ENCODE measurements at regions not wholly inside any gene's neighbourhood (a gene's known extent, or its start where the extent isn't known, plus 50 kb on each side); places are given as distances from the start of the nearest gene placed in this dataset.

- H3K4me1 Mint-ChIP-seq = peaks cover 22% of the 10 kb centered on the region
- H3K9me3 Mint-ChIP-seq = no peaks in the 10 kb centered on the region
- DNase-seq = no peak
- TF ChIP-seq CTCF (IDR thresholded peaks at IDR 0.05) = no peak
- H3K4me3 Mint-ChIP-seq = no peak overlapping the region
- H3K27me3 Mint-ChIP-seq (ENCODE audit: low read depth, poor library complexity) = peaks cover under 1% of the 10 kb centered on the region
- H3K36me3 Mint-ChIP-seq (ENCODE audit: low read depth) = no peaks in the 10 kb centered on the region
- no peak overlapping the region for H3K27ac Mint-ChIP-seq
These were observed 93.8 kb upstream of the MAP1LC3B2 start for GRCh38 chr12:116465407-116465806.

- no peak overlapping the region for H3K27ac Mint-ChIP-seq
- DNase-seq = no peak
- peaks cover 22% of the 10 kb centered on the region for H3K4me1 Mint-ChIP-seq
- H3K4me3 Mint-ChIP-seq = no peak overlapping the region
- no peaks in the 10 kb centered on the region for H3K27me3 Mint-ChIP-seq (ENCODE audit: low read depth, poor library complexity)
- no peaks in the 10 kb centered on the region for H3K9me3 Mint-ChIP-seq
- no peaks in the 10 kb centered on the region for H3K36me3 Mint-ChIP-seq (ENCODE audit: low read depth)
- TF ChIP-seq CTCF (IDR thresholded peaks at IDR 0.05) = no peak
These were observed 93.3 kb upstream of the MAP1LC3B2 start for GRCh38 chr12:116465856-116466255.

- peak overlapping the region; percentile 37 for H3K27ac Mint-ChIP-seq
- no peaks in the 10 kb centered on the region for H3K27me3 Mint-ChIP-seq (ENCODE audit: low read depth, poor library complexity)
- no peak for TF ChIP-seq CTCF (IDR thresholded peaks at IDR 0.05)
- H3K4me1 Mint-ChIP-seq = peaks cover 22% of the 10 kb centered on the region
- H3K4me3 Mint-ChIP-seq = no peak overlapping the region
- H3K36me3 Mint-ChIP-seq (ENCODE audit: low read depth) = no peaks in the 10 kb centered on the region
- H3K9me3 Mint-ChIP-seq = no peaks in the 10 kb centered on the region
- no peak for DNase-seq
These were observed 92.6 kb upstream of the MAP1LC3B2 start for GRCh38 chr12:116466536-116466935.

- H3K9me3 Mint-ChIP-seq = peaks cover 10% of the 10 kb centered on the region
- no peak overlapping the region for H3K4me3 Mint-ChIP-seq
- H3K27me3 Mint-ChIP-seq (ENCODE audit: low read depth, poor library complexity) = no peaks in the 10 kb centered on the region
- peak overlapping the region; percentile 54 for H3K27ac Mint-ChIP-seq
- no peak for TF ChIP-seq CTCF (IDR thresholded peaks at IDR 0.05)
- H3K36me3 Mint-ChIP-seq (ENCODE audit: low read depth) = no peaks in the 10 kb centered on the region
- DNase-seq = no peak
- H3K4me1 Mint-ChIP-seq = peaks cover 16% of the 10 kb centered on the region
These were observed 89.8 kb upstream of the MAP1LC3B2 start for GRCh38 chr12:116469344-116469743.

- Mint-ChIP-seq H3K27me3 (ENCODE audit: low read depth, poor library complexity) (peaks cover 2% of the 10 kb centered on the region), H3K4me3 (no peak overlapping the region), H3K4me1 (peaks cover 12% of the 10 kb centered on the region), H3K36me3 (ENCODE audit: low read depth) (peaks cover 9% of the 10 kb centered on the region), H3K9me3 (peaks cover 21% of the 10 kb centered on the region), H3K27ac (no peak overlapping the region)
- no peak for TF ChIP-seq CTCF (IDR thresholded peaks at IDR 0.05)
- DNase-seq = no peak
These were observed 87.6 kb upstream of the MAP1LC3B2 start for GRCh38 chr12:116471544-116471943.

- no peak for DNase-seq
- Mint-ChIP-seq H3K4me3 (no peak overlapping the region), H3K27ac (no peak overlapping the region), H3K27me3 (ENCODE audit: low read depth, poor library complexity) (peaks cover 2% of the 10 kb centered on the region), H3K4me1 (peaks cover 5% of the 10 kb centered on the region), H3K36me3 (ENCODE audit: low read depth) (peaks cover 11% of the 10 kb centered on the region), H3K9me3 (peaks cover 27% of the 10 kb centered on the region)
- no peak for TF ChIP-seq CTCF (IDR thresholded peaks at IDR 0.05)
These were observed 87.0 kb upstream of the MAP1LC3B2 start for GRCh38 chr12:116472193-116472592.
